SIG-M5 treated with dmso at 0.1 percent for 504 hours (cell line): ENCODE measurements at regions not wholly inside any gene's neighbourhood (a gene's known extent, or its start where the extent isn't known, plus 50 kb on each side); places are given as distances from the start of the nearest gene placed in this dataset.

Source experiments
- DNase-seq: peaks from one replicate; lab custom pipeline; 2025; ENCODE audit not compliant: unreplicated experiment; lab: John Stamatoyannopoulos, UW

- DNase-seq = no peak
These were observed 68.3 kb upstream of the CHRDL1 start for GRCh38 chrX:110863883-110864282.

- DNase-seq = no peak
These were observed 62.9 kb upstream of the CHRDL1 start for GRCh38 chrX:110858565-110858964.

GRCh38 chrX:110853610-110854009, 58.0 kb upstream of the CHRDL1 start:
- peak; percentile 20 for DNase-seq

- DNase-seq = peak; percentile 2
These were observed 56.6 kb upstream of the CHRDL1 start for GRCh38 chrX:110852180-110852579.

GRCh38 chrX:110851780-110852179, 56.2 kb upstream of the CHRDL1 start:
- DNase-seq = no peak

- DNase-seq = peak; percentile 48
These were observed 51.7 kb upstream of the CHRDL1 start for GRCh38 chrX:110847334-110847733.

- DNase-seq = no peak
These were observed 50.5 kb upstream of the CHRDL1 start for GRCh38 chrX:110846071-110846470.
